ACHN (cell line): ENCODE measurements at regions not wholly inside any gene's neighbourhood (a gene's known extent, or its start where the extent isn't known, plus 50 kb on each side); places are given as distances from the start of the nearest gene placed in this dataset.

Experiments used
- DNase-seq: peaks from one replicate; pipeline ENCODE4 v3.0.0-alpha.2; 2015
- in situ Hi-C: cut with HindIII; loops from 2 replicates; pipeline ENCODE4 v1.10.0; 2017; ENCODE audit warnings: low sequenced_read_pairs, low pct_ligation_motif_present, low pct_unique_long_range_greater_than_20kb

DNA sequence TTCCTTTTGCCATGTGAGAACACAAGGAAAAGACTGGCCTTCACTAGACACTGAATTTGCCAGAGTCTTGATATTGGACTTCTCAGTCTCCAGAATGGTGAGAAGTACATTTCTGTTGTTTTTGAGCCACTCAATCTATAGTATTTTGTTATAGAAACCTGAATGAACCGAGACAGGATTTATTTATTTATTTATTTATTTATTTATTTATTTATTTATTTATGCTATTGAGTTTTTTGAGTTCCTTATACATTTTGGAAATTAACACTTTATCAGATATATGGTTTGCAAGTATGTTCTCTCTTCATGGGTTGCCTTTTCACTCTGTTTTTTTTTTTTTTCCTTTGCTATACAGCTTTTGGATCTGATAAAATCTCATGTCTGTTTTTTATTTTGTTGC, 319.0 kb upstream of the PCDH20 start:
- in situ Hi-C loops = no loop called here
- DNase-seq = no peak

DNA sequence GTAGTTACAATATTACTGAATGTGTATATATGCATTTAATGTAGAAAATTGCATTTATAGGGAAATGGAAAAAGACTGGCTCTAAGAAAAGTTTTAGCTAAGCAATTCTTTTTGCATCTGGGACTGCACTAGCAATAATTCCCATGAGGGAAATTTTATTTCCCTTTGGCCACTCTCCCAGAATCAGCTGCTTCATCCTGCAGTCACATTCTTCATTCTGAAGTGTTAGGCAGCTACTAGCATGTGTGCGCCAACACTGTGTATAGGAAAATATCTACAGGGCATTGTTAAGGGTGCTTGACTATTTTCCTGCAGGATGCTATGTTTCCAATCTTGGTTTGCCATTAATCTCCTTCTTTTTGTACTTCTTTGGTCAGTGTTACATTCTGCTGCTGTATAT, 312.8 kb upstream of the PCDH20 start:
- in situ Hi-C loops = no loop called here

GRCh38 chr13:61727767-61728166, 312.1 kb upstream of the PCDH20 start:
- no peak for DNase-seq
- in situ Hi-C loops = no loop called here

More for the DNA sequence above, 312.8 kb upstream of the PCDH20 start:
- no peak for DNase-seq

- DNase-seq = no peak
- in situ Hi-C loops = no loop called here
Observed at GRCh38 chr13:61725806-61726205, 310.2 kb upstream of the PCDH20 start.

DNA sequence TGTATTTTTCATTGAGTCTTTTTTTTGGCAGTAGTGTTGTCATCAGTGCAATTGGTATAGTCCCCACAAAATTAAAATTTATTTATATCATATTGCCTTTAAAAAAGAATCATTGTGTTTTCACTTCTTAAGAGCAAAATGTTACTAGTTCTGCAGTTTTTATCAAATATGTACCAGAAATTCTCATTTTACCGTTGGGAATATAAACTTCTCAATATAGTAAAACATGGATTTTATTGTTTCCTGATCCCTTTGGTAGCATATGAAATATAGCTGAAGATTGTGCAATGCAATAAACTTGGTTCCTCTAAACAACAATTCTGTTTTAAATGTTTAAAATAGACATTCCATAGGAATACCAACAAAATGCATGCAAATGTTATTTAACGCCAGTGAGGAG, 306.5 kb upstream of the PCDH20 start:
- in situ Hi-C loops = no loop called here
- no peak for DNase-seq

- in situ Hi-C loops = no loop called here
- DNase-seq = no peak
Observed at GRCh38 chr13:61712621-61713020, 297.0 kb upstream of the PCDH20 start.

GRCh38 chr13:61709258-61709657, 293.6 kb upstream of the PCDH20 start:
- in situ Hi-C loops = no loop called here
- no peak for DNase-seq

- in situ Hi-C loops = no loop called here
Observed at GRCh38 chr13:61706899-61707298, 291.2 kb upstream of the PCDH20 start.

DNA sequence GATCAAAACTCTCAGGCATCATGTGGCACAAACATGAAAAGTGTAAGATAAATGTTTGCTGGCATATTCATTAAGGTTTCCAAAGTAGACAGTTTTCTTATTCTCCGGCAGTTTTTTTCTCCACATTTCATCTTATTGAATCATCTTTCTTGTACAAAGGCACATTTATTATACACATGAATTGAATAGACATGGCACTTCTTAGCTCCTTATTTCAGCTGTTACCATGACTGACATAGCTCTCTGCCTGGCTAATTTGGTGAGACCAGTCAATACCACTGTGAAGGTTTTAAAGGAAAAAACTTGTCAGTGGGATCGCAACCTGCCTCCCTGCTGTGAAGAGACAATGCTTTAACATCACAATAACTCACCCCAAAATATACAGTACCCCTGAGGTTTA, 285.0 kb upstream of the PCDH20 start:
- in situ Hi-C loops = no loop called here
- DNase-seq = no peak

More at GRCh38 chr13:61706899-61707298, 291.2 kb upstream of the PCDH20 start:
- no peak for DNase-seq

DNA sequence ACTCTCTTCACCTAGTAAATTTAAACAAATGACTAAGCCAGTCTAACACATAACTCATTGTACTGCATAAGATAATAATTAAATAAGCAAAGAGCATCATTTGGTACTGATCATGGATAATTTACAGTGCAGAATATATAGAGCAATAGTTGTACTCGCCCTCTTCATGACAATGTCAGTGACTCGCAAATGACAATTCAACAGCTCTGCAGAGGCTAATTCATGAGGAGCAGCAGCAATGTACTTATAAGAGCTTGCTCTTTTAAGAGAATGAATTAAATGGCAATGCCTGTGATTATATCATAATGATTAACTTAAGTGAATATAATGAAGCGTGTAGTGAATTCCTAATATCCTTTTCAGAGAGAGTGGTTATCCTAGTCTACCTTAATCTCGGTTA, 284.5 kb upstream of the PCDH20 start:
- in situ Hi-C loops = no loop called here
- no peak for DNase-seq

DNA sequence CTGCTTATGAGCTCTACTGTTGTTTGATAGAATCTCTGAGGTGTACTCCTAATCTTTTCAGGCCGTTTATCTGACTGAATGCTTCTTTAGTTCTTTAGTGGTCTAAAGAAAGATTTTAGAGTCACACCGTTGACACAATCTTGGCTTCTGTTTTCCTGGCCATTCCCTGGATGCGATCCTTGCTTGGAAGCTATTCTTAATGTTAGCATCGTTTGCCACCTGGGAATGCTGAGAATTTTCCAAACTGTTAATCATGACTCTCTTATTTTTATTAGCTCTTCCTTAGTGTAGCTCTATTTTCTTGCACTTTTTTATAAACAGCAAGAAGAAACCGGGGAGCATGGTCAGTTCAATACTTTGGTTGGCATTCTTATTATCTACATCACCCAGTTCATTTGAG, 281.0 kb upstream of the PCDH20 start:
- in situ Hi-C loops = no loop called here
- no peak for DNase-seq

GRCh38 chr13:61695147-61695546, 279.5 kb upstream of the PCDH20 start:
- in situ Hi-C loops = no loop called here
- peak; percentile 28 for DNase-seq

DNA sequence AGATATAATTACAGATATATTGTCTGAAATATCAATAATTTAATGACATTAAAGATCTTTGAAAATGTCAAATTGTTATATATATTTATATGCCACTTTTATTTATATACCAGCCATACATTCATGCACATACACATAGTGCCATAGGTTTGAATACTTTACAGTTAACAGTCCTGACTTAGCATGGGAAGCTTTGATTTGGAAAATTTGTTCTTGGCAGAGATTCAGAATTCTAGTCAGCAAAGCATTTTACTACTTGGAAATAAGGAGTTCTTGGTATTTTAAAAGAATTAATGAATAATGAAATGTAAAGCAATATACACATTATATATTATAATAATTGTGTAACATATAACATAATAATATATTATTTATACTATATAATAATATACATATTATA, 277.0 kb upstream of the PCDH20 start:
- DNase-seq = no peak
- in situ Hi-C loops = no loop called here

DNA sequence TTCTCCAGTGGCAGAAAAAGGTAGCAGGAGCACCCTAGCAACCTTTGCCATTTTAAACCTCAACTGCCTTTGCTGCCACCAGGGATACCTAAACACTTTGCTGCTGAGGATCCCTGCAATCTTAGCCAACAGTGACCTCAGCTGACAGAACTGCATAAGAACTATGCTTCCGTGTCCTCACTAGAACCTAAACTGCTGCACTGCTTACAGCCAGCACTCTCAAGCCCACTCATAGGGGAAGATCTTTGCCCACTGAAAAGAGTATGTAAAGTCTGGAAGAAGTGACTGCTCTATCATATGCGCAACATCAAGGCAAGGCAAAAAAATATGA, 270.0 kb upstream of the PCDH20 start:
- peak; percentile 53 for DNase-seq

GRCh38 chr13:61684976-61685681, 269.5 kb upstream of the PCDH20 start:
- in situ Hi-C loops = no loop called here

More for the DNA sequence above, 270.0 kb upstream of the PCDH20 start:
- in situ Hi-C loops = no loop called here

GRCh38 chr13:61672756-61673155, 257.1 kb upstream of the PCDH20 start:
- DNase-seq = no peak
- in situ Hi-C loops = no loop called here

More at GRCh38 chr13:61684976-61685681, 269.5 kb upstream of the PCDH20 start:
- no peak for DNase-seq

- DNase-seq = no peak
- in situ Hi-C loops = no loop called here
Observed at GRCh38 chr13:61670384-61671161, 254.9 kb upstream of the PCDH20 start.

- no peak for DNase-seq
- in situ Hi-C loops = no loop called here
Observed at GRCh38 chr13:61664801-61665705, 249.4 kb upstream of the PCDH20 start.

GRCh38 chr13:61654481-61654880, 238.8 kb upstream of the PCDH20 start:
- DNase-seq = no peak
- in situ Hi-C loops = no loop called here
